Hepatocyte (in vitro differentiated cells): ENCODE measurements at regions not wholly inside any gene's neighbourhood (a gene's known extent, or its start where the extent isn't known, plus 50 kb on each side); places are given as distances from the start of the nearest gene placed in this dataset.

Experiments used
- CTCF ChIP-seq: fragments of 200-600 bp; sonication (generic); IDR thresholded peaks from 2 replicates; pipeline ENCODE4 v1.5.1; 2016; ENCODE audit warnings: antibody characterized with exemption, mild to moderate bottlenecking; ENCODE audit not compliant: poor library complexity
- EZH2 ChIP-seq: fragments of 200-600 bp; sonication (generic); IDR thresholded peaks from 2 replicates; pipeline ENCODE4 v1.6.1; 2016; ENCODE audit warnings: antibody characterized with exemption, mild to moderate bottlenecking, borderline replicate concordance

GRCh38 chr4:22987870-22988269 lies 295.1 kb downstream of the GBA3 start:
- TF ChIP-seq EZH2 (no peak), CTCF (no peak)
